K562 (cell line): ENCODE measurements at regions not wholly inside any gene's neighbourhood (a gene's known extent, or its start where the extent isn't known, plus 50 kb on each side); places are given as distances from the start of the nearest gene placed in this dataset.

Experiments
- ATAC-seq: fragments of 200-7000 bp; cut with Tn5 transposase; 3 replicates; pipeline ENCODE4 v1.9.1; 2020; ENCODE audit warnings: moderate library complexity
- BruUV-seq: library from RNA; stranded (reverse); fragments of 400-500 nt; replicated peaks from 2 replicates; lab custom pipeline; 2021; lab: Mats Ljungman, UMichigan
- CTCF ChIA-PET: fragments of 300-600 bp; formaldehyde crosslinking; extraction: SDS; loops from one replicate; lab custom pipeline; 2021; ENCODE audit warnings: low intra/inter-chr PET ratio; lab: Yijun Ruan, JAX
- POLR2A ChIA-PET: fragments of 300-600, 350-650 bp; sonication (Branson Sonifier 250); formaldehyde crosslinking; extraction: SDS; loops from one replicate; lab custom pipeline; 2021; ENCODE audit warnings: antibody characterized with exemption, inconsistent platforms; lab: Yijun Ruan, JAX
- DNase-seq, 4 experiments: peaks; one replicate each; pipeline versions ENCODE4 v3.0.0 to v3.0.0-alpha.2; 2011 to 2018; ENCODE audit warnings: low spot score in 3 of 4, mixed read lengths in 3 of 4; ENCODE audit errors: extremely low read depth in 1 of 4
- FAIRE-seq: peaks from 2 replicates; lab custom pipeline; 2011; peaks lifted over from hg19 to GRCh38; lab: Jason Lieb, UNC
- H2AFZ ChIP-seq: 2 replicates; pipeline ENCODE4 v1.6.0; 2011; ENCODE audit warnings: low read depth, low read length, control low read depth, inconsistent platforms
- H3K27ac ChIP-seq: fragments of 200-600 bp; 3 replicates; pipeline ENCODE4 v1.8.0; 2011; ENCODE audit warnings: low read depth, mild to moderate bottlenecking, control low read depth, inconsistent platforms, low read length, moderate library complexity, mixed read lengths; ENCODE audit errors: extremely low read depth
- H3K27me3 ChIP-seq, 2 experiments: fragments of 300-600 bp in 1 of 2; 2 replicates in 1 of 2; 3 replicates in 1 of 2; pipeline versions ENCODE4 v1.6.0 to v1.8.0; 2011; ENCODE audit warnings: inconsistent platforms in 2 of 2, low read length in 2 of 2, mild to moderate bottlenecking in 1 of 2, mixed read lengths in 1 of 2, moderate library complexity in 1 of 2; ENCODE audit not compliant: control insufficient read depth in 2 of 2, insufficient read depth in 2 of 2
- H3K36me3 ChIP-seq: fragments of 300-600 bp; 3 replicates; pipeline ENCODE4 v1.8.0; 2011; ENCODE audit warnings: mild to moderate bottlenecking, low read length, inconsistent platforms; ENCODE audit not compliant: control insufficient read depth, insufficient read depth
- H3K4me1 ChIP-seq, 2 experiments: fragments of 200-600 bp in 1 of 2; replicated peaks in 1 of 2; 2 replicates in 1 of 2; 3 replicates in 1 of 2; pipeline versions ENCODE4 v1.5.1 to v1.8.0; 2011; ENCODE audit warnings: inconsistent platforms in 2 of 2, low read length in 2 of 2, mild to moderate bottlenecking in 1 of 2, mixed read lengths in 1 of 2, moderate library complexity in 1 of 2; ENCODE audit not compliant: control insufficient read depth in 2 of 2, insufficient read depth in 2 of 2
- H3K4me2 ChIP-seq: 2 replicates; pipeline ENCODE4 v1.6.1; 2011; ENCODE audit warnings: low read length, control low read depth, inconsistent platforms, mixed read lengths; ENCODE audit not compliant: insufficient read depth
- H3K4me3 ChIP-seq: fragments of 200-600 bp; sonication (generic), shearing (Covaris generic); 2 replicates; pipeline ENCODE4 v1.5.1; 2016; ENCODE audit warnings: control low read depth, inconsistent platforms
- H3K79me2 ChIP-seq: fragments of 200-600 bp; 3 replicates; pipeline ENCODE4 v1.8.0; 2011; ENCODE audit warnings: low read length, inconsistent platforms; ENCODE audit not compliant: control insufficient read depth, insufficient read depth
- H3K9ac ChIP-seq, 2 experiments: 2 replicates each; pipeline versions ENCODE4 v1.6.0 to v1.6.1; 2011; ENCODE audit warnings: low read depth in 2 of 2, low read length in 2 of 2, control low read depth in 1 of 2, inconsistent platforms in 1 of 2, mild to moderate bottlenecking in 1 of 2, mixed read lengths in 1 of 2; ENCODE audit not compliant: insufficient read depth in 1 of 2
- H3K9me1 ChIP-seq: one replicate; pipeline ENCODE4 v1.6.0; 2011; ENCODE audit warnings: inconsistent platforms, mild to moderate bottlenecking, low read length, moderate library complexity; ENCODE audit not compliant: control insufficient read depth, insufficient read depth
- H3K9me3 ChIP-seq: replicated peaks from 2 replicates; pipeline ENCODE4 v1.5.1; 2011; ENCODE audit warnings: low read depth, low read length, inconsistent platforms; ENCODE audit not compliant: control insufficient read depth, insufficient read depth
- H4K20me1 ChIP-seq: replicated peaks from 2 replicates; pipeline ENCODE4 v1.6.1; 2011; ENCODE audit warnings: low read length, inconsistent platforms, mixed read lengths; ENCODE audit not compliant: control insufficient read depth, insufficient read depth
- E2F5 ChIP-seq: sonication (generic); formaldehyde crosslinking; IDR thresholded peaks from 2 replicates; pipeline ENCODE4 v1.8.0; 2022; ENCODE audit warnings: mild to moderate bottlenecking, missing genetic modification reagents
- FOXP4 ChIP-seq: sonication (generic); formaldehyde crosslinking; IDR thresholded peaks from 2 replicates; pipeline ENCODE4 v1.8.0; 2022; ENCODE audit warnings: mild to moderate bottlenecking, missing genetic modification reagents, borderline replicate concordance
- HES1 ChIP-seq: fragments of 450-650 bp; IDR thresholded peaks from 2 replicates; pipeline ENCODE4 v1.6.1; 2016; ENCODE audit warnings: low read depth, mild to moderate bottlenecking, moderate library complexity
- JUNB ChIP-seq: fragments of 450-650 bp; formaldehyde crosslinking; conservative IDR thresholded peaks from 2 replicates; pipeline ENCODE4 v1.4.0; 2020; ENCODE audit warnings: mild to moderate bottlenecking
- PHB2 ChIP-seq: fragments of 450-650 bp; IDR thresholded peaks from 2 replicates; pipeline ENCODE4 v1.6.1; 2017; ENCODE audit warnings: low read depth
- POLR2B ChIP-seq: fragments of 450-650 bp; IDR thresholded peaks from 2 replicates; pipeline ENCODE4 v1.6.1; 2018; ENCODE audit warnings: low read depth; ENCODE audit not compliant: partially characterized antibody
- SMC3 ChIP-seq: conservative IDR thresholded peaks from 2 replicates; pipeline ENCODE4 v1.6.1; 2011; ENCODE audit warnings: low read depth, low read length, improper control_type of control experiment; ENCODE audit not compliant: insufficient read depth
- ZFP91 ChIP-seq: sonication (generic); formaldehyde crosslinking; IDR thresholded peaks from 2 replicates; pipeline ENCODE4 v1.8.0; 2022; ENCODE audit warnings: mild to moderate bottlenecking, missing genetic modification reagents
- ZNF609 ChIP-seq: sonication (generic); formaldehyde crosslinking; IDR thresholded peaks from 2 replicates; pipeline ENCODE4 v1.8.1; 2023; ENCODE audit warnings: missing genetic modification reagents, mild to moderate bottlenecking, borderline replicate concordance
- WGBS: fragments of 100-300 bp; shearing (Covaris generic); methylation state at CpG from one replicate; pipeline ENCODE4 v1.1.6; 2016; ENCODE audit warnings: low coverage, mixed read lengths; ENCODE audit not compliant: insufficient coverage; ENCODE audit errors: missing lambda C conversion rate; 5-methylcytosine and 5-hydroxymethylcytosine counted together
- in situ Hi-C: fragments of 300-500 bp; cut with MboI; formaldehyde crosslinking; loops from 4 replicates; pipeline ENCODE4 v1.15.0; 2018; ENCODE audit warnings: inconsistent platforms, mixed read lengths
- intact Hi-C: fragments of 100-400 bp; cut with micrococcal nuclease; formaldehyde crosslinking; loops from 2 replicates; pipeline ENCODE4 v1.14.2; 2022

GRCh38 chr6:3636060-3636459 is 115.5 kb downstream of the PXDC1 start:
- Histone ChIP-seq H3K27ac (no peak overlapping the region), H2AFZ (no peak overlapping the region), H3K4me2 (no peak overlapping the region), H3K9ac (no peak overlapping the region), H3K9me1 (no peaks in the 10 kb centered on the region), H3K27me3 (peaks cover 11 to 12% of the 10 kb centered on the region in 2 experiments), H3K4me1 (no peaks in the 10 kb centered on the region), H3K36me3 (no peaks in the 10 kb centered on the region), H3K79me2 (no peaks in the 10 kb centered on the region), H3K9me3 (no peaks in the 10 kb centered on the region; the same call in 1 of the 2 replicates), H3K4me3 (no peak overlapping the region), H4K20me1 (no peaks in the 10 kb centered on the region)
- DNase-seq (no peak), FAIRE-seq (no peak), ATAC-seq (no peak)
- ChIA-PET CTCF (no interaction called here), POLR2A (interaction anchor here (0.6 to 3.3 kb wide), 2 partner anchors 10 to 15 kb away, joined by 3 to 10 read pairs; no protein-coding TSS in a partner anchor)
- no TSS peak for BruUV-seq
- intact Hi-C loops (no loop called here), in situ Hi-C loops (no loop called here)
- 4% methylated on average over 8 of the region's 8 CpGs for WGBS
- TF ChIP-seq HES1: no peak
- TF ChIP-seq FOXP4 (CRISPR knock-in tag): no peak
- TF ChIP-seq SMC3: no peak
- no peak for TF ChIP-seq E2F5
- no peak for TF ChIP-seq PHB2
- no peak for TF ChIP-seq ZFP91 (CRISPR knock-in tag)
- TF ChIP-seq POLR2B: no peak
- no peak for TF ChIP-seq JUNB (CRISPR knock-in tag)
- TF ChIP-seq ZNF609 (CRISPR knock-in tag): no peak
